DND-41 (cell line): ENCODE measurements at regions not wholly inside any gene's neighbourhood (a gene's known extent, or its start where the extent isn't known, plus 50 kb on each side); places are given as distances from the start of the nearest gene placed in this dataset.

Experiments
- ATAC-seq: fragments of 200-7000 bp; cut with Tn5 transposase; 3 replicates; pipeline ENCODE4 v1.9.1; 2021; ENCODE audit warnings: low read depth; ENCODE audit not compliant: insufficient read depth
- DNase-seq: peaks from one replicate; pipeline ENCODE4 v3.0.0-alpha.2; 2020
- H2AFZ ChIP-seq: 2 replicates; pipeline ENCODE4 v1.6.0; 2012; ENCODE audit warnings: low read depth, low read length
- H3K27ac ChIP-seq: 2 replicates; pipeline ENCODE4 v1.5.1; 2012; ENCODE audit warnings: low read length, inconsistent platforms
- H3K27me3 ChIP-seq: fragments of 200-600 bp; sonication (generic); 2 replicates; pipeline ENCODE4 v1.6.0; 2012; ENCODE audit warnings: low read length, mild to moderate bottlenecking, inconsistent platforms; ENCODE audit not compliant: insufficient read depth, poor library complexity
- H3K36me3 ChIP-seq: 2 replicates; pipeline ENCODE4 v1.5.1; 2012; ENCODE audit warnings: low read length, inconsistent platforms; ENCODE audit not compliant: insufficient read depth
- H3K4me1 ChIP-seq: 2 replicates; pipeline ENCODE4 v1.5.1; 2012; ENCODE audit warnings: mild to moderate bottlenecking, low read length; ENCODE audit not compliant: insufficient read depth
- H3K4me2 ChIP-seq: 2 replicates; pipeline ENCODE4 v1.6.0; 2012; ENCODE audit warnings: mild to moderate bottlenecking, moderate library complexity, low read length, inconsistent platforms; ENCODE audit not compliant: insufficient read depth
- H3K4me3 ChIP-seq, 2 experiments: fragments of 200-600 bp in 1 of 2; shearing (Covaris generic) in 1 of 2; 2 replicates each; pipeline ENCODE4 v1.5.1; 2012 to 2016; ENCODE audit warnings: inconsistent platforms in 2 of 2, low read length in 2 of 2, mild to moderate bottlenecking in 2 of 2, low read depth in 1 of 2, moderate library complexity in 1 of 2
- H3K79me2 ChIP-seq: 2 replicates; pipeline ENCODE4 v1.6.0; 2012; ENCODE audit warnings: low read length, inconsistent platforms; ENCODE audit not compliant: insufficient read depth
- H3K9ac ChIP-seq: 2 replicates; pipeline ENCODE4 v1.6.0; 2012; ENCODE audit warnings: low read depth, mild to moderate bottlenecking, inconsistent platforms, low read length, moderate library complexity
- H3K9me3 ChIP-seq: 2 replicates; pipeline ENCODE4 v1.5.1; 2012; ENCODE audit warnings: low read length, moderate library complexity, mild to moderate bottlenecking, inconsistent platforms; ENCODE audit not compliant: insufficient read depth, severe bottlenecking
- H4K20me1 ChIP-seq: 2 replicates; pipeline ENCODE4 v1.6.0; 2012; ENCODE audit warnings: low read length; ENCODE audit not compliant: insufficient read depth
- EZH2 ChIP-seq: IDR thresholded peaks from 3 replicates; pipeline ENCODE4 v1.6.1; 2012; ENCODE audit warnings: borderline replicate concordance, low read depth, mild to moderate bottlenecking, moderate library complexity, low read length, inconsistent platforms; ENCODE audit not compliant: severe bottlenecking
- TF ChIP-seq, protein P1 (sequence below): IDR thresholded peaks from 2 replicates; pipeline ENCODE4 v1.5.1; 2012; ENCODE audit warnings: borderline replicate concordance, low read length, moderate library complexity, mild to moderate bottlenecking; ENCODE audit not compliant: poor library complexity, severe bottlenecking; ENCODE audit errors: extremely low read depth

DNA sequence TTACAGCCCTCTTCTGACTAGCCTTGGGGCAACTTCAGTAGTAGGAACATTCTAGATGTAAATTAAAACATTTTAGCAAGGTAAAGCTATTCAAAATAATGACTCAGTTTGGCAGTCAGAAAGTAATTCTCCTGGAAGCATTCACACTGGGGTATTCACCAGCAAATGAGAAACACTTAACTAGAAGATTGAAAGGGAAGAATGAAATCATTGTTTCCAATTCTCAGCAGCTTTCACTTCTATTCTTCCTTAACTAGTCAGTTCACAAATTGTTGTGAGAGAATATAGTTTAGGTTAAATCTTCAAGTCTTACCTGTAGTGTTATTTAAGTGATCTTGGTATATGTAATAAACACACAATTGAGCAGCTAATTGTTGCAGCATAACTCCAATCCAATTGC lies 1135.6 kb upstream of the FAM98A start:
- no peaks in the 10 kb centered on the region for H3K4me1 ChIP-seq
- H3K79me2 ChIP-seq: no peaks in the 10 kb centered on the region
- no peak overlapping the region for H3K4me2 ChIP-seq
- no peak overlapping the region for H3K27ac ChIP-seq
- no peak overlapping the region for H2AFZ ChIP-seq
- DNase-seq: no peak
- H3K4me3 ChIP-seq: no peak overlapping the region
- H3K27me3 ChIP-seq: no peaks in the 10 kb centered on the region
- H4K20me1 ChIP-seq: no peaks in the 10 kb centered on the region
- no peaks in the 10 kb centered on the region for H3K36me3 ChIP-seq
- TF ChIP-seq, protein P1, sequence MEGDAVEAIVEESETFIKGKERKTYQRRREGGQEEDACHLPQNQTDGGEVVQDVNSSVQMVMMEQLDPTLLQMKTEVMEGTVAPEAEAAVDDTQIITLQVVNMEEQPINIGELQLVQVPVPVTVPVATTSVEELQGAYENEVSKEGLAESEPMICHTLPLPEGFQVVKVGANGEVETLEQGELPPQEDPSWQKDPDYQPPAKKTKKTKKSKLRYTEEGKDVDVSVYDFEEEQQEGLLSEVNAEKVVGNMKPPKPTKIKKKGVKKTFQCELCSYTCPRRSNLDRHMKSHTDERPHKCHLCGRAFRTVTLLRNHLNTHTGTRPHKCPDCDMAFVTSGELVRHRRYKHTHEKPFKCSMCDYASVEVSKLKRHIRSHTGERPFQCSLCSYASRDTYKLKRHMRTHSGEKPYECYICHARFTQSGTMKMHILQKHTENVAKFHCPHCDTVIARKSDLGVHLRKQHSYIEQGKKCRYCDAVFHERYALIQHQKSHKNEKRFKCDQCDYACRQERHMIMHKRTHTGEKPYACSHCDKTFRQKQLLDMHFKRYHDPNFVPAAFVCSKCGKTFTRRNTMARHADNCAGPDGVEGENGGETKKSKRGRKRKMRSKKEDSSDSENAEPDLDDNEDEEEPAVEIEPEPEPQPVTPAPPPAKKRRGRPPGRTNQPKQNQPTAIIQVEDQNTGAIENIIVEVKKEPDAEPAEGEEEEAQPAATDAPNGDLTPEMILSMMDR: no peak
- no peak for TF ChIP-seq EZH2
- H3K9ac ChIP-seq: no peak overlapping the region
- H3K9me3 ChIP-seq: no peaks in the 10 kb centered on the region
- ATAC-seq: no peak

DNA sequence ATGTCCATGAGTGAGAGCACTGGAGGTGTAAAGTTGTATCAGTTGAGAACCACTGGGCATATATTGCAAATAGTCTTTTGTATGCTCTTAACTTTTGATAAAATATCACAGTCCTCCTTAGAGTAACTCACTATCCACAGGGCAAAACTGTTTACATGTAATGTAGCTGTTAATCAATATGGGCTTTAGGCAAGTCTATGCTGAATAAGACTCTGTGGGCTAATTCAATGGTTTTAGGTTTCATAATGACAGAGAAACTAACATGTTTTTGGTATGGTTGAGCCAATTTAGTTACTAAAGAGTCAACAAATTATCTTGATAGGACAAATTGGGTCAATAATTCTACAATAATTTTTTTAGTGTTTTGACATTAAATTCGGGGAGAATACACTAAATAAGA lies 1134.9 kb upstream of the FAM98A start:
- Histone ChIP-seq H3K79me2 (no peaks in the 10 kb centered on the region), H3K4me3 (no peak overlapping the region), H3K4me1 (no peaks in the 10 kb centered on the region), H3K4me2 (no peak overlapping the region), H3K9ac (no peak overlapping the region), H3K27me3 (no peaks in the 10 kb centered on the region), H3K36me3 (no peaks in the 10 kb centered on the region), H3K27ac (no peak overlapping the region), H2AFZ (no peak overlapping the region), H3K9me3 (no peaks in the 10 kb centered on the region), H4K20me1 (no peaks in the 10 kb centered on the region)
- no peak for DNase-seq
- TF ChIP-seq EZH2: no peak
- TF ChIP-seq, protein P1: no peak
- ATAC-seq: no peak

DNA sequence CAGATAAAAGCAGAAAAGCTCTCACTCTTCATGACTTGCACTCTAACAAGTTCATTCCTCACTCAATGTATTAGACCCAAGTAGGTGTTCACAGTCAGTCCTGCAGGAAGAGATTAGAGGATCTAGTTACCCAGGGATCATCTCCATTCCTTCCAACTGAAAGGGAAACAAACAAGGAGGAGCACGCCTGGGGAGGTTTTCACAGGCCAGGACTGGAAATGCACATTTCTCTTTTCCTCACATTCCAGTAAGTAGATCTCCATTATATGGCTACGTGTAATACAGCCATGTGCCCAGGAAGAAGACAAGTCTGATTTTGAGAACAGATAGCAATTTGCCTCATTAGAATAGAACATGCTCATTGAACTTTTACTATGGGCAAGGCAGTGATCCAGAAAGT lies 1132.2 kb upstream of the FAM98A start:
- DNase-seq (no peak), ATAC-seq (no peak)
- Histone ChIP-seq H3K4me1 (no peaks in the 10 kb centered on the region), H3K9ac (no peak overlapping the region), H3K4me3 (no peak overlapping the region), H3K4me2 (no peak overlapping the region), H3K27me3 (no peaks in the 10 kb centered on the region), H4K20me1 (no peaks in the 10 kb centered on the region), H3K9me3 (no peaks in the 10 kb centered on the region), H3K79me2 (no peaks in the 10 kb centered on the region), H3K36me3 (no peaks in the 10 kb centered on the region), H3K27ac (no peak overlapping the region), H2AFZ (no peak overlapping the region)
- TF ChIP-seq EZH2: no peak
- TF ChIP-seq, protein P1: no peak

DNA sequence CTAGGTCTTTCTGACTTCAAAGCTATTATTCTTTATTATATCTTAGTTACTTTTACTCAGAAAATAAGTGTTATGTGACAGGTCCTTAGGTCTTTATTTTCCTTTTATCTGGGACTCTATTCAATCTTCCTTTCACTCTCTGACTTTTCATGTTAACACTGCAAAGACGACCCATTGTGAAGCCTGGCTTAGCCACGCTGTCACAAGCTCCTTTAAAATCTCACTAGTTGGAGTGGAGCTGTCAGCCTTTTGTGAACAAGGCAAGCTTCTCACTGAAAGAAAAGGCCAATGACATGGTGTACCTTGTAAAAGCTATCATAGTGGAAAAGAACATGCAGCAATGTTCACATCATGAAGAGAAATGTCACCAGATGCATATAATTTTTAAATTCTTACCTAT lies 1130.7 kb upstream of the FAM98A start:
- no peak overlapping the region for H3K4me2 ChIP-seq
- no peaks in the 10 kb centered on the region for H3K4me1 ChIP-seq
- TF ChIP-seq, protein P1: no peak
- TF ChIP-seq EZH2: no peak
- no peak overlapping the region for H3K4me3 ChIP-seq
- H3K36me3 ChIP-seq: no peaks in the 10 kb centered on the region
- H3K79me2 ChIP-seq: no peaks in the 10 kb centered on the region
- no peaks in the 10 kb centered on the region for H4K20me1 ChIP-seq
- H3K9ac ChIP-seq: no peak overlapping the region
- no peaks in the 10 kb centered on the region for H3K9me3 ChIP-seq
- DNase-seq: no peak
- H2AFZ ChIP-seq: no peak overlapping the region
- H3K27ac ChIP-seq: no peak overlapping the region
- no peaks in the 10 kb centered on the region for H3K27me3 ChIP-seq
- ATAC-seq: no peak
